ENCODE measurements at regions not wholly inside any gene's neighbourhood (a gene's known extent, or its start where the extent isn't known, plus 50 kb on each side); places are given as distances from the start of the nearest gene placed in this dataset.
"Not testable (repeated sequence)": the region's sequence is repeated elsewhere in the genome, so short reads cannot be mapped to it uniquely, and the experiment has no call there.

DNA sequence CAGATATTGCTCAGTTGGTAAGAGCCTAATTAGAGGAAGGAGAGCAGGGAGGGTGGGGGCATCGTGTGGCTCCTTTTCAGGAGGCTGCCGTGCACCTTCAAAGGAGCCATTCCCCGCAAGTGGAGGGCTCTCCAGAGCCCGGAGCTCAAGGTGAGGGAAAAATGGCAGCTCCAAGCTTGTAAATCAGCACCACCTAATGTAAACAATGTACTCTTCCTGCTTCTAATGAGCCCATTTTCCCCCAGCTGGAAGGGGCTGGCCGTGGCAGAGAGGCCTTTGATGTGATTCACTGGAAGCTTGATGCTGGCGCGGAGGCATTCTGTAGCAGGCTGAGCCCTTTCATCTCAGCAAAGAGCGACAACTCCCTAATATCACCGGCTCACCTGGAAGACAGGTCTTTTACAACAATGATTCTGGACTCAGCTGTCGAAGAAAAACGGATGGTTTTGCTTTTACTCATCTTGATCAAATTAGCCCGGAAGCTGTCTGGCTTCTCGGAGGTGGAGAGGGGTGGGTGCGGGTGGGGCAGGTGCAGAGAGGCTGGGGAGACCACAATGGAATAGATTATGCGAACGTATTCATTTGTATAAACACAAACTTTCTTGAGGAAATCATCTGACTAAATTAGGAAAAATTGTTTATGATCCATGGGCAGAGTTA, 112.5 kb downstream of the RRAGC start:
- peak; percentile 91 for DNase-seq (ENCODE audit: low spot score)

DNA sequence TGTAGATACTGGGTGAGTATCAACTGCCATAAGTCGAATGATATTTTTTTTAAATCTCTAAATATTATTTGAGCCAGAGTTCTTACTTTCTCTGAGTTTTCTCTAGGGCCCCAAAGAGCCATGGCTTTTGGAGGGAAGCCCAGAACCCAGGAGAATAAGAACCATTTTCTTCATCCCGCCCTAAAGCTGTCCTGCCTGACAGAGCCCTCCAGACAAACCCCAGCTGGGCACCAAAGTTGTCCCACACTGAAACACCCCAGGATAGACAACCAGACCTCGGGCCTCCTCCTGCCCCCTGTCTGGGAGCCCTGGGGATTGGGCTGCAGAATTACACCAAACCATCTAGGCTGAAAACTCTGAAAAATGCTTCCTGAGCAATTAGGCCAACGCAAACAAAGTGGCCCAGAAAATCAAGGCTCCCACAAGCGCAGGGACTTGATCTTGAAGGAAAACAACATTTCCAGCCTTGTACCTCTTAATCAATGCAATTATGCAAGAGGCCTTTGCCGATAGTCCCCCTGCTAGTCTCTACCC, 113.1 kb downstream of the RRAGC start:
- DNase-seq (ENCODE audit: low spot score), result no peak

GRCh38 chr1:38745476-38746401, 113.8 kb downstream of the RRAGC start:
- peak; percentile 78 for DNase-seq (ENCODE audit: low spot score)

DNA sequence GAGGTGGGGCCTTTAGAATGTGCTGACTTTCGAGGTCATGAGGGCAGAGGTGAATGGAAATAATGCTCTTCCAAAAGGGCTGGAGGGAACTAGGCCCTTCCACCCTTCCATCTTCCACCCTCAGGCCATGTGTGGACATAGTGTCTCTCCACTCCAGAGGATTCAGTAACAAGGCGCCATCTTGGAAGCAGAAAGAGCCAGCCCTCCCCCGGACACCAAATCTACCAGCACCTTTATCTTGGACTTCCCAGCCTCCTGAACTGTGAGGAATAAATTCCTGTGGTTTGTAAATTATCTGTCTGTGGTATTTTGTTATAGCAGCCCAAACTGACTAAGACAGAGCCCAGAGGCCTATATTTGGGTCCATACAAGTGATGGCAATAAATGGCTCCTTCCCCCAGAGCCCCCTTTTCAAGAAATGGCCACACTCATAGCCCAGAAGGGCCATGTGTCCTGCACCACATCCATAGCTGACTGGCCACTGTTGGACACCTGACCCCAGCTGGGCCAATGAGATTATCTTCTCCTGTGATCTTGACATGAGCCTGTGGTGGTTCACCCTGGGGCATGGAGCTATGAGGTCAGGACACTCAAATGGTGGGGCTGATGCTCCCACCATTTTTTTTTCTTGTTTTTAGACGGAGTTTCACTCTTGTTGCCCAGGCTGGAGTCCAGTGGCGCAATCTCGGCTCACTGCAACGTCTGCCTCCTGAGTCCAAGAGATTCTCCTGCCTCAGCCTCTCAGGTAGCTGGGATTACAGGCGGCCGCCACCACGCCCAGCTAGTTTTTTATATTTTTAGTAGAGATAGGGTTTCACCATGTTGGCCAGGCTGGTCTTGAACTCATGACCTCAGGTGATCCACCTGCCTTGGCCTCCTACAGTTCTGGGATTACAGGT, 114.9 kb downstream of the RRAGC start:
- no peak for DNase-seq (ENCODE audit: low spot score)

DNA sequence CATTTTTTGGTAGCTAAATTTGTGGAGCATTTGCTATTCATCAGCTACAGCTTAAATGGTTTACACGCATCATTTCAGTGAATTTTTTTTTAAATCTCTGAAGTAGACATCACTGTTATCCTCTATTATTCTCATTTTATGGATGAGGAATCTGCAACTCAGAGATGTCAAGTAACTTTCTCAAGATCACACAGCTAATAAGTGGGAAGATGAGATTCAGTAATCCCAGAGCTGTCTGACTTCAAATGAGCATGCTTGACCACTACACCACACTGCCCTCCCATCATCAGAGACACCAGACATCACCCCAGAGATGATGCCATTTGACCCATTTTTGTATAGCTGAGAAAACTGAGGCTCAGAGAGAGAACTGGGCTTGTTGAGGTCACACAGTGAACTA, 116.4 kb downstream of the RRAGC start:
- no peak for DNase-seq (ENCODE audit: low spot score)

GRCh38 chr1:38741341-38741740, 118.2 kb downstream of the RRAGC start:
- no peak for DNase-seq (ENCODE audit: low spot score)

DNA sequence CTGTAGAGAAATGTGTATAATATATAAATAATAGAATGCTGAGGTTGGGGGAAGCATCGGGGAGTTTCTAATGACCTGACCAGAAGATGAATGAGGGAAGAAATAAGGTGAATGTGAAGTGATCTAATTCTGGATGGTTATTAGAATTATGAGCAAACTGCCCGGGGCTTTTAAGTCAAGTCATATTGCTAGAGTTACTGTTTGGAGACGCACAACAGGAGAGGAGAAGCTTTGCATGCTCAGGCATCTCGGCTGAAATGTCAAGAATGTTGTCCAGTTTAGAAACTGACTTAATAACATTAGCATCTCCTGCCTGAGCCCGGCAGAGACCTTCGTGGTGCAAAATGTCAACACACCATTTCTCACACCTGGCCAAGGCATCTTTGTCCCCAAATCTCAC, 119.1 kb downstream of the RRAGC start:
- DNase-seq (ENCODE audit: low spot score), result no peak

- no peak for DNase-seq (ENCODE audit: low spot score)
Observed at GRCh38 chr1:38738207-38738606, 121.4 kb downstream of the RRAGC start.

- no peak for DNase-seq (ENCODE audit: low spot score)
Observed at GRCh38 chr1:38736399-38736798, 123.2 kb downstream of the RRAGC start.

GRCh38 chr1:38735651-38736161, 123.9 kb downstream of the RRAGC start:
- no peak for DNase-seq (ENCODE audit: low spot score)

DNA sequence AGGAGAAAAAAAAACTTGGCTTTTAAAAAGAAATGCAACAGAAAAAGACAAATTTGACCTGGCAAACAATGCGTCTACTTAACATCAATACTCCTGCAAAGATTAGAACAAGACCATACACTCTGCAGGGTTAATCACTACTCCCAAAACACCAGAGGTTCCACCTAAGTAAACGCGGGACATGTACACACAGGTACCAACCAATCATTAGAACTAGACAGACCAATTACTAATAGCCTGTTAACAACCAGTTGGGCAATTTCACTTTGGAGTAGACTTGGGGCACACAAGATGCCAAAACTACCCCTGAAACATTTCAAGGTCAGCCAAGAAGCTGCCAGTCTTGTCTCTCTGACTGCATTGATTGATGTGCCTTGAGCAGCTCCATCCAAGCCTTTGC, 125.8 kb downstream of the RRAGC start:
- DNase-seq (ENCODE audit: low spot score), result no peak

DNA sequence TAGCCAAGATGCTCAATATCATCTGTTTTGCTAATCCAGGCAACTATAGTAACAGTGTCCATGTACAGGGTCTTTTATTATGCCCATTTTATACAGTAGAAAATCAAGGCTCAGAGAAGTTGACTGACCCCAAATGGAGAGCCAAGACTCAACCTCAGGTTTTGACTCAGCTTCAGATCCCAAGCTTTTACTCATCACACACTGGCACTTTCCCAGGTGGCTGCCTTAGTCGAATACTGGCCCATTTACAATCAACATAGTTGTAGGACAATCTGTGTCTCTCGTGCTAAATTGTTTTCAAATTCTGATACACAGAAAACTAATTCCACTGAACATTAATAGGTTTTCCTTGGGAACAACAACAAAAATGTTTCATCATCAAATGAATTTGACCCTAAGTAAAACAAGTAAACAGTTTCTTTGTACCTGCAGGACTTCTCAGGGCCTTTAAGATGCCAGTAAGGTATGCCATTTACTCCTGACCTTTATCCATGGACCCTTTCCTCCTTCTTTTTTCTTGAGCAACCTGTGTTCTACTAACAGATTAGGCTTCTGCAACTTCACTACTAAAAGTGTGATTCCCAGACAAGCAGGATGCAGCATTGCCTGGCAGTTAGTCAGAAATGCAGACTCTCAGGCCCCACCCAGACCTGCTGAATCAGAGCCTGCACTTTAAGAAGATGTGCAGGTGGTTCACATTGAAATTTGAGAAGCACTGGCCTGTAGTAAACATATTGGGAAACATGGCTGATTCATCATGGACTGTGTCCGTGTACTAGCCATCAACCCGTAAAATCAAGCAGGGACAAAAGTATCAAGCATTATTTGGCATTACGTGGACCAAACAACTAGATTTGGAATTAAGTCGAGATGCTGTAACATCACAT, 128.8 kb downstream of the RRAGC start:
- DNase-seq (ENCODE audit: low spot score), result peak; percentile 48

GRCh38 chr1:38728585-38728908, 131.0 kb downstream of the RRAGC start:
- DNase-seq (ENCODE audit: low spot score), result no peak

DNA sequence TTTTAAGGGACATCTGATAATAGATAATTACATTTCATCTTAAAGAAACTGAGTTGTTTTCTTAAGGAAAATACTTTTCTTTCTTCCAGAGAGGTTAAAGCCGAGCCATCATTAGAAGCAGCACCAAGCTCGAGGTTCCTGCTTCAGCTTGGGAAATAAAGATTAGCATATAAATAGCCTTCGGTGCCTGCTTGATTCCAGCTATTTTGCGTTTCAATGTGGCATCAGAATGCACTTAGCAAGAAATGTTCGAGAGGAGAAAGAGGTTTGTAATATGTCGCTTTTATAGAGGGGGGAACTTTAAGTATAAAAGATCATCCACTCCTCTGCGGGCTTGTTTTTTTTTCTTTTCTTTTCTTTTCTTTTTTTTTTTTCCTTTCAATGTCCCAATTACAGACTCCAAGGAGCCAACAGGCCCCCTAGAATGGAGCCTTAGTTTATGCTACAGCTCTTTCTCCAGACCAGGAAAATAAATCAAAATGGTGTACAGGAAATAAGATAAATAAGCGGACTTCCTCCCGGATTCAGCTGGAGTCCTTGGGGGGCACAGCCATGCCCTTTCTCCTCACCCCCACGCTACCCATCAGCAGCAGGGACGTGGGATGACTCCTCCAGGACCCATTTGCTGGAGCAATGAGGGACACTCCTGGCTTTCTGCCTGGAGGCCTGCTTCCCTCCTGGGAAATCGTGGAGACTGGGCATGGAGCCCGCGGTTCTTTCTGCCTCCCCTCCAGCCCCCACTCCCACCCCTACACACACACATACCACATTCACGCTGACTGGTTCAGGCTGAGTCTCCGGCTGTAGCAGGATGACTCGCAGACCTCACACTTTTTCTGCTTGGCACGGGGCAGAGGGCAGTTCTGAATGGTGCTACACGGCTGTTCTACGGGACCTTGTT, 131.6 kb downstream of the RRAGC start:
- DNase-seq (ENCODE audit: low spot score), result peak; percentile 20

- not testable (repeated sequence) for DNase-seq (ENCODE audit: low spot score)
Observed at GRCh38 chr1:38725321-38725961, 134.1 kb downstream of the RRAGC start.

DNA sequence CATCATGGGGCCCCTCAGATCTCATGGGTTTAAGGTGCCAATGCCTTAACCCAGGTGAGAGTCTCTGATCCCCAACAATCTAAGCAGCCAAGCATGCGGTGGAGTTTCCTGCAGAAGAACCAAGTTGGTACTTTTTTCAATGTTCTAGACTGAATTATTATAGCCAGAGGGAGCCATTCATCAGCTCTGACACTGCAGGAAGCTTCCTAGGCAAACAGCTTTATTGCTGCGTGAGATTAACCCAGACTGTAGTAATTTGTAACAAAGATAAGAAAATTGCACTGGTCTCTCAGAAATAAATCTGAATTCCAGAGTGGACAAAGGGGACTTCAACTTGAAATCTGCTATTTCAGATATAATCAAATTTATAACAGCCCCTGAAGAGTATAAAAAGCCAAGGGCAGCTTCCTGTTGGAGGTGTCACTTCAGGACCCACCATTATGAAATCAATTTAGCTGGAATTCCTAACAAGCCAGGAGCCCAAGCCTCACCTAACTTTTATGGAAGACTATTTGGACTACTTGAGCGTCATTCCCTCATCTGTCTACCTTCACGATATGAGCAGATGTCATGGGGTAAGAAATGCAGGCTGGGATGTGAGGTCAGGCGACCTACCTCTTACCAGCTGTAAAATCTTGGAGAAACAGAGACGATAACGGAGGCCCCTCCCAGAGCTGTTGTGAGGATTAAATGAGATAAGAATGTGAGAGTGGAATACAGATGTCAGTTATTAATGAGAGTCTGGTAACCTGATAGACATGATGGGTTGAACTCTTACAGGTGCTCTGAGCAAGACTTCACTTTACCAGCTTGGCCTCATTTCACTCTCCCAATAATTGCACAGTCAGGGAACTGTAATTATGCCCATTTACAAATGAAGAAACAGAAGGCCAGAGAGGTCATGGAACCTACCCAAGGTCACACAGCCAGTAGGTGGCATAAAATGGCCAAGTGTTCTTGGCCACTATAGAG, 135.1 kb downstream of the RRAGC start:
- DNase-seq (ENCODE audit: low spot score), result no peak

GRCh38 chr1:38721816-38722215, 137.8 kb downstream of the RRAGC start:
- DNase-seq (ENCODE audit: low spot score), result no peak

- no peak for DNase-seq (ENCODE audit: low spot score)
Observed at GRCh38 chr1:38719880-38720279, 139.7 kb downstream of the RRAGC start.

All from SW480 (cell line).